ENCODE measurements at regions not wholly inside any gene's neighbourhood (a gene's known extent, or its start where the extent isn't known, plus 50 kb on each side); places are given as distances from the start of the nearest gene placed in this dataset.
"Not testable (repeated sequence)": the region's sequence is repeated elsewhere in the genome, so short reads cannot be mapped to it uniquely, and the experiment has no call there.

GRCh38 chr4:3373468-3373867, 68.3 kb upstream of the HGFAC start:
- Histone ChIP-seq H3K4me1 (ENCODE audit: insufficient read depth, low read length) (peaks cover 29% of the 10 kb centered on the region), H3K27me3 (ENCODE audit: control insufficient read depth in 1 of 2, insufficient read depth in 2 of 2, low read length in 2 of 2) (no peaks in the 10 kb centered on the region), H3K9me3 (ENCODE audit: low read length) (no peaks in the 10 kb centered on the region), H3K36me3 (ENCODE audit: insufficient read depth, low read length) (no peaks in the 10 kb centered on the region), H3K27ac (ENCODE audit: low read depth, low read length) (no peak overlapping the region), H3K9ac (ENCODE audit: low read length) (no peak overlapping the region), H3K4me3 (ENCODE audit: low read depth in 1 of 2, low read length in 2 of 2) (no peak overlapping the region)

DNA sequence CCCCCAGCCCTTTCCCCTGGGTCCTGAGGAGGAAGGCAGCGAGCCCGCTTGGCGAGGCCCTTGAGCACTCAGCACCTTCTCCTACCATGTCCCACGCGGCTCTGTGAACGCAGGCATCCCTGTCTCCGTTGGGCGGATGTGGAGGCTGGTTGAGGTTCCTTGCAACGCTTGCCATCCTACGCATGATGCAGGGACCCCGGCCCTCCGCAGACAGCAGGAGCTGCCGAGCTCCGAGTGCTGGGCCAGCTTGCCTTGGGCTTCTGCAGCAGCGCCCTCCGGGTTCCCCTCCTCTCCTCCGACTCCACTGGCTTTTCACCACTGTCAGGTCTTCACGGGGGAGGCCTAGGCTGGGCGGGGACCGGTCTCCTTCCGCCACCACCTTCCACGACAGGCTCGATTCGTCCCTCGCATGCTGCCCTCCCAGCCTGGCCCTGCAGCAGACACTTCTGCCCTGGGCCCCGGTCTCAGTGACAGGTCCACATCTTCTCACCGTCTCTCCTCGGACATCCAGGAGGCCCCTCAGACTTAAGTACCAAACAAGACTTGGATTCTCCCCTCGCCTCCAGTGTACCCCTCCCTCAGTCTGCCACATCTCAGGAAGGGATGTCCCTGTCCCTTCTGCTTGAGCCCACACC, 67.6 kb upstream of the HGFAC start:
- Histone ChIP-seq H3K4me1 (ENCODE audit: insufficient read depth, low read length) (peaks cover 23% of the 10 kb centered on the region), H3K27ac (ENCODE audit: low read depth, low read length) (no peak overlapping the region), H3K9ac (ENCODE audit: low read length) (no peak overlapping the region), H3K9me3 (ENCODE audit: low read length) (no peaks in the 10 kb centered on the region), H3K36me3 (ENCODE audit: insufficient read depth, low read length) (no peaks in the 10 kb centered on the region), H3K4me3 (ENCODE audit: low read depth in 1 of 2, low read length in 2 of 2) (no peak overlapping the region), H3K27me3 (ENCODE audit: control insufficient read depth in 1 of 2, insufficient read depth in 2 of 2, low read length in 2 of 2) (no peaks in the 10 kb centered on the region)

DNA sequence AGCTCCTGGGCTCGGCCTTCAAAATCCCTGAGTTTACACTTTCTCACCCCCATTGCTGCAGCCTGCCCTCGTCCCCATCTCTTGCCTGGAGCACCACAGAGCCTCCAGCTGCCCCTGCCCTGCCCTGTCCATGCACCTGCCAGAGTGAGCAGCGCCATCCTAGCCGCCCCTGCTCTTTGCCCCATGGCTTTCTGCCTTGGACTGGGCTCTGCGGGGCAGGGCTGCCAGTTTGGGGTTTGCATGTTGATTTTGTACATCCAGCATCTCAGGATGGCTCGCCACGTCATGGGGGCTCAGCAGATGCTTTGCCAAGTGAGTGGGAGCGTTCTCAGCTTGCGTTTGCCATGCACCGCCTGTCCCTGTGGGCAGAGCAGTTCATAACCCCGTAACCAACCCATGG, 67.1 kb upstream of the HGFAC start:
- no peak overlapping the region for H3K9ac ChIP-seq (ENCODE audit: low read length)
- no peaks in the 10 kb centered on the region for H3K27me3 ChIP-seq (ENCODE audit: control insufficient read depth in 1 of 2, insufficient read depth in 2 of 2, low read length in 2 of 2)
- H3K27ac ChIP-seq (ENCODE audit: low read depth, low read length), result no peak overlapping the region
- no peaks in the 10 kb centered on the region for H3K36me3 ChIP-seq (ENCODE audit: insufficient read depth, low read length)
- no peaks in the 10 kb centered on the region for H3K9me3 ChIP-seq (ENCODE audit: low read length)
- peaks cover 18% of the 10 kb centered on the region for H3K4me1 ChIP-seq (ENCODE audit: insufficient read depth, low read length)
- no peak overlapping the region for H3K4me3 ChIP-seq (ENCODE audit: low read depth in 1 of 2, low read length in 2 of 2)

DNA sequence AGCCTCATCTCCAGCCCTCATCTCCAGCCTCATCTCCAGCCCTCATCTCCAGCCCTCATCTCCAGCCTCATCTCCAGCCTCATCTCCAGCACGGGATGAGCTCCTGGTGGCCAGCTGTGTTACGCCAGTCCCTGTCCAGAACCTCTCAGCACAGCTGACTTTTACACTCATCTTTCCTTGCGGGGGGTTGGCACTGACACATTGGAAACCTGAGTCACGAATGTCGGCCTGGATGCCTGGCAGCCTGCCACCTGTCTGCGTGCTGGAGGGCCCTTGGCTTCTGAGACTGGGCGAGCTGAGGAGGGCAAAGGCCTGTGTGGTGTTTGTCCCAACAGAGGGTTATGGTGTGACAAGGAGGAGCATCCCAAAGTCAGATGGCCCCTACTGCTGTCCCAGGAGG, 66.1 kb upstream of the HGFAC start:
- Histone ChIP-seq H3K4me3 (ENCODE audit: low read depth in 1 of 2, low read length in 2 of 2) (no peak overlapping the region), H3K9ac (ENCODE audit: low read length) (no peak overlapping the region), H3K36me3 (ENCODE audit: insufficient read depth, low read length) (no peaks in the 10 kb centered on the region), H3K27ac (ENCODE audit: low read depth, low read length) (no peak overlapping the region), H3K4me1 (ENCODE audit: insufficient read depth, low read length) (peaks cover 9% of the 10 kb centered on the region), H3K27me3 (ENCODE audit: control insufficient read depth in 1 of 2, insufficient read depth in 2 of 2, low read length in 2 of 2) (no peaks in the 10 kb centered on the region), H3K9me3 (ENCODE audit: low read length) (no peaks in the 10 kb centered on the region)

DNA sequence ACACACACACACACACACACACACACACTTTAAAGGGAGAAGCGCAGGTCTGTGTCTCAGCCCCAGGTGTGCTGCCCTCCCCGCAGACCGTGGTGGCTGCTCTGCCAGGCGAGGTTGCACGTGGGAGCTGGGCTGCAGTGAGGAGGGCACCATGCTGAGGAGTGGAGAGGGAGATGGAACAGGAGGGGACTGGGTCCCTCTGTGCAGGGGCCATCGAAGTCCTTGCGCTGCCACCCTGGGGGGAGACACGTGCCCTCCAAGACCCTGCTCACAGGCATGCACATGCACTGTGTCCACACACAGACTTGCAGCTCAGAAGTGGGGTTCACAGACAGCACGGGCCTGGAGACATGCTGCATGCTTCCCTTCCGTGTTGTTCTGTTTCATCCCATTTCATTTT, 65.5 kb upstream of the HGFAC start:
- no peak overlapping the region for H3K27ac ChIP-seq (ENCODE audit: low read depth, low read length)
- H3K9ac ChIP-seq (ENCODE audit: low read length), result no peak overlapping the region
- peaks cover 7% of the 10 kb centered on the region for H3K4me1 ChIP-seq (ENCODE audit: insufficient read depth, low read length)
- no peak overlapping the region for H3K4me3 ChIP-seq (ENCODE audit: low read depth in 1 of 2, low read length in 2 of 2)
- H3K36me3 ChIP-seq (ENCODE audit: insufficient read depth, low read length), result no peaks in the 10 kb centered on the region
- H3K9me3 ChIP-seq (ENCODE audit: low read length), result no peaks in the 10 kb centered on the region
- no peaks in the 10 kb centered on the region for H3K27me3 ChIP-seq (ENCODE audit: control insufficient read depth in 1 of 2, insufficient read depth in 2 of 2, low read length in 2 of 2)

DNA sequence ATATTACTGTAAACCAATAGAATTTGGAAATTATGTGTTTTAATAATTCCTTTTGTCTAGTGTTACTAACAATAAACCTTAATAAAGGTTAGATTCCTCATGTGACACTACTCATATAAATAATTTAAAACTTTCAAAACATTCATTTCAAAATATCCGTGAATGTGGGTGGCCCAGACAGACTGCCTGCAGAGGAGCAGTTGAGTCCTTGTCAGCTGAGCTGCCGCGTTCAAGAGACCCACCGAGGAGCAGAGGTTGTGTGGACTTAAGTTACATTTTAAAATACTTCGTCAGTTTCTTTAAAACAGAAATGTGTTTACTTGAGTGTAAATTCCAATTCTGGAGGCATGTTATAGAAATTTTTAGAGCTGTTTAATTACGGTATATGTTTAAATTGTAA, 64.2 kb upstream of the HGFAC start:
- no peaks in the 10 kb centered on the region for H3K36me3 ChIP-seq (ENCODE audit: insufficient read depth, low read length)
- H3K9me3 ChIP-seq (ENCODE audit: low read length), result no peaks in the 10 kb centered on the region
- no peak overlapping the region for H3K27ac ChIP-seq (ENCODE audit: low read depth, low read length)

GRCh38 chr4:3380336-3380735, 61.4 kb upstream of the HGFAC start:
- H3K9me3 ChIP-seq (ENCODE audit: low read length); H3K4me3 ChIP-seq (ENCODE audit: low read depth in 1 of 2, low read length in 2 of 2); H3K36me3 ChIP-seq (ENCODE audit: insufficient read depth, low read length); H3K4me1 ChIP-seq (ENCODE audit: insufficient read depth, low read length); H3K9ac ChIP-seq (ENCODE audit: low read length); H3K27ac ChIP-seq (ENCODE audit: low read depth, low read length); H3K27me3 ChIP-seq (ENCODE audit: control insufficient read depth in 1 of 2, insufficient read depth in 2 of 2, low read length in 2 of 2): not testable (repeated sequence)

More for the DNA sequence above, 64.2 kb upstream of the HGFAC start:
- Histone ChIP-seq H3K9ac (ENCODE audit: low read length) (no peak overlapping the region), H3K4me1 (ENCODE audit: insufficient read depth, low read length) (no peaks in the 10 kb centered on the region), H3K27me3 (ENCODE audit: control insufficient read depth in 1 of 2, insufficient read depth in 2 of 2, low read length in 2 of 2) (no peaks in the 10 kb centered on the region), H3K4me3 (ENCODE audit: low read depth in 1 of 2, low read length in 2 of 2) (no peak overlapping the region)

- not testable (repeated sequence) for H3K27ac ChIP-seq (ENCODE audit: low read depth, low read length); H3K9ac ChIP-seq (ENCODE audit: low read length); H3K9me3 ChIP-seq (ENCODE audit: low read length); H3K4me1 ChIP-seq (ENCODE audit: insufficient read depth, low read length); H3K4me3 ChIP-seq (ENCODE audit: low read depth in 1 of 2, low read length in 2 of 2); H3K27me3 ChIP-seq (ENCODE audit: control insufficient read depth in 1 of 2, insufficient read depth in 2 of 2, low read length in 2 of 2); H3K36me3 ChIP-seq (ENCODE audit: insufficient read depth, low read length)
These were observed 60.6 kb upstream of the HGFAC start for GRCh38 chr4:3381208-3381607.

GRCh38 chr4:3382251-3382650, 59.5 kb upstream of the HGFAC start:
- Histone ChIP-seq H3K27me3 (ENCODE audit: control insufficient read depth in 1 of 2, insufficient read depth in 2 of 2, low read length in 2 of 2) (no peaks in the 10 kb centered on the region), H3K36me3 (ENCODE audit: insufficient read depth, low read length) (no peaks in the 10 kb centered on the region), H3K9me3 (ENCODE audit: low read length) (no peaks in the 10 kb centered on the region)

GRCh38 chr4:3384391-3384770, 57.4 kb upstream of the HGFAC start:
- no peaks in the 10 kb centered on the region for H3K9me3 ChIP-seq (ENCODE audit: low read length)

More at GRCh38 chr4:3382251-3382650, 59.5 kb upstream of the HGFAC start:
- Histone ChIP-seq H3K4me1 (ENCODE audit: insufficient read depth, low read length) (peaks cover 3% of the 10 kb centered on the region), H3K4me3 (ENCODE audit: low read depth in 1 of 2, low read length in 2 of 2) (no peak overlapping the region), H3K9ac (ENCODE audit: low read length) (no peak overlapping the region), H3K27ac (ENCODE audit: low read depth, low read length) (no peak overlapping the region)

DNA sequence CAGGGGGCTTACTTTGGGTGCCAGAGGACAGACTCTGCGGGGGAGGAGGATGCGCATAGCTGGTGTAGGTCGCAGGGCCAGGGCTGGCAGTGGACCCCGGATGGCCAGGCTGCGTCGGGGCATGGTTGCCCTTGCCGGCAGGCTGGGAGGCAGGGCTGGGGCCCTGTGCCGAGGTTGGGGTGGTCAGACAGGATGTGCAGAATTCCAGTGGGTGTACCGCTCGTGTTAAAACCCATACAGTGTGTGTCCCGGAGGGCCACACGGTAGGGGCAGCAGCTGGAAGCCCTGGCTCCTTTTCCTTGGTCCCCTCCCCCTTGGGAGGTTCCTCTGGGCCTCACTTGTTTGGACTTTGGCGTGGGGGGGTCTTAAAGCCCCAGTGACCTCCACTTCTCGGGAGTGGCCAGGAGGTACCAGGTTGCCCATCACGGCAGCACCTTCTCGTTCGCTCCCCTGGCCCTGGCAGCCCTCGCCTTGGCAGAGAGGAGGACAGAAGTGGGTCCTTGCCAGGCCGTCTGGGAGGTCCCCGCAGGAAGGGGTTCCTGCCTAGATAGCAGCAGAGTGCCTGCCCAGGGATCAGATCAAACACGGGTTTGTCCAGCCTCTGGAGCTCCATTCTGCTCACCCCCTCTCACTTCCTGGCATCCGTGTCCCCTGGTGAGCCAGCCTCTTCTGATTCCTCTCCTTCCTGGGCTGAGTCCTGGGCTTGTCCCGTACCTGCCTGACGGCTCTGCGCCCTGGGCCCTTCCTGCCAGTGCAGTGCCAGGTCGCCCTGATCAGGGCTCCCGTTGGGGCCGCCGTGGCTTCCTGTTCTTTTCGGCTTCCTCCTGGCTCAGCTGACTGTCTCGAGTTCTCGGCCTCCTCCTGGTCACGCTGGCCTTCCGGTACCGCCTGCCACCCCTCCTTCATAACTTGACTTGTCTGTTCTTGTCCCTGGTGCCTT, 56.7 kb upstream of the HGFAC start:
- no peaks in the 10 kb centered on the region for H3K9me3 ChIP-seq (ENCODE audit: low read length)
- H3K9ac ChIP-seq (ENCODE audit: low read length), result no peak overlapping the region
- no peak overlapping the region for H3K4me3 ChIP-seq (ENCODE audit: low read depth in 1 of 2, low read length in 2 of 2)
- H3K27me3 ChIP-seq (ENCODE audit: control insufficient read depth in 1 of 2, insufficient read depth in 2 of 2, low read length in 2 of 2), result no peaks in the 10 kb centered on the region
- H3K36me3 ChIP-seq (ENCODE audit: insufficient read depth, low read length), result no peaks in the 10 kb centered on the region
- peaks cover 26% of the 10 kb centered on the region for H3K4me1 ChIP-seq (ENCODE audit: insufficient read depth, low read length)
- no peak overlapping the region for H3K27ac ChIP-seq (ENCODE audit: low read depth, low read length)

More at GRCh38 chr4:3384391-3384770, 57.4 kb upstream of the HGFAC start:
- Histone ChIP-seq H3K4me3 (ENCODE audit: low read depth in 1 of 2, low read length in 2 of 2) (no peak overlapping the region), H3K27me3 (ENCODE audit: control insufficient read depth in 1 of 2, insufficient read depth in 2 of 2, low read length in 2 of 2) (no peaks in the 10 kb centered on the region), H3K4me1 (ENCODE audit: insufficient read depth, low read length) (peaks cover 25% of the 10 kb centered on the region), H3K27ac (ENCODE audit: low read depth, low read length) (no peak overlapping the region), H3K36me3 (ENCODE audit: insufficient read depth, low read length) (no peaks in the 10 kb centered on the region), H3K9ac (ENCODE audit: low read length) (no peak overlapping the region)

Data from muscle layer of colon (tissue), 2 donors.